ENCODE measurements at regions not wholly inside any gene's neighbourhood (a gene's known extent, or its start where the extent isn't known, plus 50 kb on each side); places are given as distances from the start of the nearest gene placed in this dataset.

DNA sequence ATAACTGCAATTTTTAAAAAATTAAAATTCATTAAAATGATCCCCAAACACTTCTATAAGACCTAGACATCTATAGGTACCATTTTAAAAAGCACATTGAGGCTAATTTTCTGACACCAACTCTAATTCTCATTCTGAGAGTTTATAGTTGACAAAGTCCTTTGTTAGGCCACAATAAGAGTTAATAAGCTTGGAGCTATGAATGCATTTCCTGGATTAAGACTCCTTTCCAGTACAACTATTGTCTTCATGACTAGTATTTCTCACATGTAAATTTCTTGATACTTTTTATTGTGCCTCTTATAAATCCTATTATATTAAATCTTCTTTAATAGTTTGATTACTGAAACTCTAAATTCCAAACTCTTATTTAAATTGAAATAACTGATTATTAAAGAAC, 340.8 kb downstream of the KLF12 start:
- ChIA-PET POLR2A (no interaction called here), CTCF (no interaction called here)
- Mint-ChIP-seq H3K4me1 (ENCODE audit: low read depth) (peaks cover 64% of the 10 kb centered on the region), H3K36me3 (ENCODE audit: low read depth) (peaks cover 52% of the 10 kb centered on the region), H3K27me3 (no peaks in the 10 kb centered on the region), H3K4me3 (no peak overlapping the region), H3K27ac (no peak overlapping the region), H3K9me3 (no peaks in the 10 kb centered on the region)
- no peak overlapping the region for H3K27ac ChIP-seq (ENCODE audit: low read depth in 1 of 2, low read length in 2 of 2)
- H3K4me3 ChIP-seq (ENCODE audit: low read length): no peak overlapping the region
- ATAC-seq (ENCODE audit: poor library complexity) (no peak), DNase-seq (no peak)
- intact Hi-C loops (cut with DNase I, micrococcal nuclease): no loop called here
- no peaks in the 10 kb centered on the region for H3K36me3 ChIP-seq (ENCODE audit: insufficient read depth, low read length)
- H3K4me1 ChIP-seq (ENCODE audit: insufficient read depth, low read length): peaks cover 3% of the 10 kb centered on the region
- no peak for TF ChIP-seq CTCF (IDR thresholded peaks at IDR 0.05)
- no peaks in the 10 kb centered on the region for H3K27me3 ChIP-seq (ENCODE audit: control insufficient read depth in 1 of 2, insufficient read depth in 2 of 2, low read length in 2 of 2)
- no peaks in the 10 kb centered on the region for H3K9me3 ChIP-seq (ENCODE audit: control insufficient read depth in 1 of 2, insufficient read depth in 1 of 2, low read length in 2 of 2)

DNA sequence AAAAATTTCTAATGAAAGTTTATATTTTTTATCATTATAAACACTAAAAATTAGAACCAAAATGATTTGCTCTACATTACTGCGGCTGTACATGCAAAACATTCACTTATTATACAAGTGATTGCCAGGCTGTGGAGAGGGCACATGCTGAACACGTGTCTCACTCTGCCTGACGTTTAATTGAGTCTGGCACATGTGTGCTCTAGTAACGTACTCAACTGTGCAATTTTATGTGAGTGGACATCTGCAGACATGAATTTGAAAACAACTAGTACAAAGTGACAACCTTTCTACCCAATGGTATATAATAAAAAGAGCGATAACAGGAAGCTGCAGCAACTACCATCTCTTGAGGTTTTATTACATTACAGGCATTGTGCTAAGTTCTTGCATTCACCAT, 341.4 kb downstream of the KLF12 start:
- no peaks in the 10 kb centered on the region for H3K36me3 ChIP-seq (ENCODE audit: insufficient read depth, low read length)
- ATAC-seq (ENCODE audit: poor library complexity): no peak
- H3K4me3 ChIP-seq (ENCODE audit: low read length): no peak overlapping the region
- Mint-ChIP-seq H3K4me1 (ENCODE audit: low read depth) (peaks cover 58% of the 10 kb centered on the region), H3K27ac (peak overlapping the region; percentile 53), H3K4me3 (no peak overlapping the region), H3K9me3 (no peaks in the 10 kb centered on the region), H3K36me3 (ENCODE audit: low read depth) (peaks cover 50% of the 10 kb centered on the region), H3K27me3 (no peaks in the 10 kb centered on the region)
- no peak for TF ChIP-seq CTCF (IDR thresholded peaks at IDR 0.05)
- ChIA-PET POLR2A (interaction anchor here (2.3 kb wide), 1 partner anchor 27 kb away, joined by 7 read pairs; no protein-coding TSS in a partner anchor), CTCF (no interaction called here)
- no peak overlapping the region for H3K27ac ChIP-seq (ENCODE audit: low read depth in 1 of 2, low read length in 2 of 2)
- H3K9me3 ChIP-seq (ENCODE audit: control insufficient read depth in 1 of 2, insufficient read depth in 1 of 2, low read length in 2 of 2): no peaks in the 10 kb centered on the region
- no peak for DNase-seq
- no peaks in the 10 kb centered on the region for H3K27me3 ChIP-seq (ENCODE audit: control insufficient read depth in 1 of 2, insufficient read depth in 2 of 2, low read length in 2 of 2)
- peaks cover 3% of the 10 kb centered on the region for H3K4me1 ChIP-seq (ENCODE audit: insufficient read depth, low read length)
- intact Hi-C loops (cut with DNase I, micrococcal nuclease): no loop called here

DNA sequence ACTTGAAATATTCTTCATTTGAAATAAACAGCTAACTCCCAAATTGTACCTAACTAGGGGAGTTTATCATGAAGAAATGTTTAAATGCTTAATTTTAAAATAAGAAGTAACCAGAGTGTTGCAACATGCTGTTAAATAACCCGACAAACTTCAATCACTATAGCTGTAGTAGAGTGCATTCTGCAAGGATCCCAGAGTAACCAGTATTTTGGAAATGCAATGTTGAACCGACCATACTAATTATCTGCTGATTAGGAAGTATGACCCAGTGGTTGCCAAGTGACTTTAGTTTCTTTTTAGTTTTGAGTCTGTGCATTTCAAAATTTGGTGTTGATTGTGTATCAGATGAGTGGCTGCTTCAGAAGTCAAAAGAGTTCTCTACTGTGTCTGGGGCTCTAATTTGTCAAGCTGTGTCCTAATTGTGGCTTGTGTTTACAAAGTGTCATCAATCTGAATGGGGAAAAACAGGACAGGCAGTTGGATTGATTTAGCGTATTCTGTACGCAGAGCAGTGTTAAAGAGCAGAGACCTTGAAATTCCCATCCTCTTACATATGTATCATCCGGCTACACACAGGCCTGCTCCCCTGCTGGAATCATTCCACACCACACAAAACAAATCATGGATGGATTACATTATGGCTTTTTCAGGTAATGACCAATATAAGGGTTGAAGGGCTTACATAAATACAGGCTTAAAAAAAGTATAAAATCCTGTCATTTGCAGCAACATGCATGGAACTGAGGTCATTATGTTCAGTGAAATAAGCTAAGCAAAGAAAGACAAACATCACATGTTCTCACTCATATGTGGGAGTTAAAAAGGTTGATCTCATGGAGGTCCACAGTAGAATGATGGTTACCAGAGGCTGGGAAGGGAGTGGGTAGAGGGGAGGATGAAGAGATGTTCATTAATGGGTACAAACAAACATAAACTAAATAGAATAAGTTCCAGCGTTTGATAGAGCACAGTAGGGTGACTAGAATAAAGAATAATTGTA, 351.5 kb downstream of the KLF12 start:
- no peak for DNase-seq
- no peak overlapping the region for H3K4me3 ChIP-seq (ENCODE audit: low read length)
- intact Hi-C loops (cut with DNase I, micrococcal nuclease): loop anchor here in 1 of 2 experiments (2.0 kb wide), 1 partner anchor 16 kb away; no protein-coding TSS in a partner anchor
- no peak for TF ChIP-seq CTCF (IDR thresholded peaks at IDR 0.05)
- CTCF ChIA-PET: interaction anchor here (1.1 to 1.2 kb wide), 2 partner anchors 13 to 16 kb away, joined by 3 to 5 read pairs; no protein-coding TSS in a partner anchor
- H3K27ac ChIP-seq (ENCODE audit: low read depth in 1 of 2, low read length in 2 of 2): no peak overlapping the region
- Mint-ChIP-seq H3K4me3 (no peak overlapping the region), H3K36me3 (ENCODE audit: low read depth) (peaks cover 79% of the 10 kb centered on the region), H3K9me3 (no peaks in the 10 kb centered on the region), H3K27ac (peak overlapping the region; percentile 10), H3K4me1 (ENCODE audit: low read depth) (peaks cover 45% of the 10 kb centered on the region), H3K27me3 (no peaks in the 10 kb centered on the region)
- no peak for ATAC-seq (ENCODE audit: poor library complexity)
- POLR2A ChIA-PET: interaction anchor here (0.7 kb wide), 1 partner anchor 1022 kb away, joined by 3 read pairs; no protein-coding TSS in a partner anchor
- peaks cover 0 to 7% of the 10 kb centered on the region in 2 experiments for H3K9me3 ChIP-seq (ENCODE audit: control insufficient read depth in 1 of 2, insufficient read depth in 1 of 2, low read length in 2 of 2)
- H3K27me3 ChIP-seq (ENCODE audit: control insufficient read depth in 1 of 2, insufficient read depth in 2 of 2, low read length in 2 of 2): no peaks in the 10 kb centered on the region
- H3K4me1 ChIP-seq (ENCODE audit: insufficient read depth, low read length): no peaks in the 10 kb centered on the region
- peaks cover 31% of the 10 kb centered on the region for H3K36me3 ChIP-seq (ENCODE audit: insufficient read depth, low read length)
